ENCODE measurements at regions not wholly inside any gene's neighbourhood (a gene's known extent, or its start where the extent isn't known, plus 50 kb on each side); places are given as distances from the start of the nearest gene placed in this dataset.
"Not testable (repeated sequence)": the region's sequence is repeated elsewhere in the genome, so short reads cannot be mapped to it uniquely, and the experiment has no call there.

DNA sequence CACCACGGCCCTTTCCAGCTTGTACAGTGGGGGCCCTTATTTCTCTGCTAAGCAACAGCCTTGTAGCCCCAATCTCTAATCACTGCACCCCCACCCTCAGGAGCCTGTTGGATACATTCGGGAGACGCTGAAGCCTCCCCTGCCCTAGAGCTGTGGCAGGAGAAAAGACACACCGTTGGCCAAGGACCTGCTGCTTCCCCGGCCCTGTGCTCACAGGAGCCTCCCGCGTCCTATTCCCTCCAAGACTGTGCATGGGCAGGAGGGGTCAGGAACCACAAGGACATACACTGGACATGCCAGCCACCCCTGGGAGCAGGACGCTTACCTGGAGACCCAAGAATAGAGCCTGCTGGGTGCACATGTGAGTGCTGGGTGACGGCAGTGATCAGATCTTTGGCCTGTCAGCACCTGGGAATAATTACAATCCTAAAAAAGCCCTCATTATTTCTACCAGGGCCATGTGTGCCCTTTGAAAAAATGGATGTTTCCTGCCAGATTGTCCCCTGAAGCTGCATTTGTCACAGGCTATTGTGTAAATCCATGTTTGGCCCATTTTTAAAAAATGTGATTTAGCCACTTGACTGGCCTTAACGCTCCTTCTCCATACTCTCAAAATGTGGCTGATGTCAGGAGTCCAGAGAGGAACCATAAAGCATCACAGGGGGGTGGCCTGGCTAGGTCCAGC lies 590.6 kb downstream of the MATN1 start:
- no peak for TF ChIP-seq CTCF (IDR thresholded peaks at IDR 0.05; ENCODE audit: insufficient read depth, low read depth, low read length)
- no peak for DNase-seq (ENCODE audit: low read depth)
- no peak overlapping the region for H3K4me3 ChIP-seq (ENCODE audit: low read depth, low read length)
- no peaks in the 10 kb centered on the region for H3K36me3 ChIP-seq (ENCODE audit: control insufficient read depth, insufficient read depth, low read length)
- H3K27me3 ChIP-seq (ENCODE audit: control insufficient read depth, insufficient read depth, low read length): no peaks in the 10 kb centered on the region
- CTCF ChIA-PET: no interaction called here
- POLR2A ChIA-PET: no interaction called here

- CTCF ChIA-PET: not testable (repeated sequence)
Observed at GRCh38 chr1:30130566-30130965, 592.8 kb downstream of the MATN1 start.

GRCh38 chr1:30130099-30130498 lies 593.3 kb downstream of the MATN1 start:
- no peak for DNase-seq (ENCODE audit: low read depth)
- no peak overlapping the region for H3K4me3 ChIP-seq (ENCODE audit: low read depth, low read length)
- no peaks in the 10 kb centered on the region for H3K36me3 ChIP-seq (ENCODE audit: control insufficient read depth, insufficient read depth, low read length)
- TF ChIP-seq CTCF (IDR thresholded peaks at IDR 0.05; ENCODE audit: insufficient read depth, low read depth, low read length): no peak
- no peaks in the 10 kb centered on the region for H3K27me3 ChIP-seq (ENCODE audit: control insufficient read depth, insufficient read depth, low read length)
- ChIA-PET POLR2A (no interaction called here), CTCF (no interaction called here)

More at GRCh38 chr1:30130566-30130965, 592.8 kb downstream of the MATN1 start:
- POLR2A ChIA-PET; DNase-seq (ENCODE audit: low read depth); H3K4me3 ChIP-seq (ENCODE audit: low read depth, low read length); H3K27me3 ChIP-seq (ENCODE audit: control insufficient read depth, insufficient read depth, low read length); H3K36me3 ChIP-seq (ENCODE audit: control insufficient read depth, insufficient read depth, low read length): not testable (repeated sequence)

- H3K36me3 ChIP-seq (ENCODE audit: control insufficient read depth, insufficient read depth, low read length): no peaks in the 10 kb centered on the region
- TF ChIP-seq CTCF (IDR thresholded peaks at IDR 0.05; ENCODE audit: insufficient read depth, low read depth, low read length): no peak
- POLR2A ChIA-PET: no interaction called here
- DNase-seq (ENCODE audit: low read depth): no peak
- no peaks in the 10 kb centered on the region for H3K27me3 ChIP-seq (ENCODE audit: control insufficient read depth, insufficient read depth, low read length)
- no peak overlapping the region for H3K4me3 ChIP-seq (ENCODE audit: low read depth, low read length)
- CTCF ChIA-PET: no interaction called here
Observed at GRCh38 chr1:30129421-30130055, 593.8 kb downstream of the MATN1 start.

- ChIA-PET POLR2A (no interaction called here), CTCF (no interaction called here)
- Histone ChIP-seq H3K27me3 (ENCODE audit: control insufficient read depth, insufficient read depth, low read length) (no peaks in the 10 kb centered on the region), H3K36me3 (ENCODE audit: control insufficient read depth, insufficient read depth, low read length) (no peaks in the 10 kb centered on the region), H3K4me3 (ENCODE audit: low read depth, low read length) (no peak overlapping the region)
- no peak for TF ChIP-seq CTCF (IDR thresholded peaks at IDR 0.05; ENCODE audit: insufficient read depth, low read depth, low read length)
- no peak for DNase-seq (ENCODE audit: low read depth)
Observed at GRCh38 chr1:30129001-30129408, 594.4 kb downstream of the MATN1 start.

GRCh38 chr1:30126848-30127247 lies 596.5 kb downstream of the MATN1 start:
- ChIA-PET POLR2A (no interaction called here), CTCF (no interaction called here)
- TF ChIP-seq CTCF (IDR thresholded peaks at IDR 0.05; ENCODE audit: insufficient read depth, low read depth, low read length): no peak
- no peaks in the 10 kb centered on the region for H3K27me3 ChIP-seq (ENCODE audit: control insufficient read depth, insufficient read depth, low read length)
- no peaks in the 10 kb centered on the region for H3K36me3 ChIP-seq (ENCODE audit: control insufficient read depth, insufficient read depth, low read length)
- H3K4me3 ChIP-seq (ENCODE audit: low read depth, low read length): no peak overlapping the region
- DNase-seq (ENCODE audit: low read depth): no peak

Data from BJ (cell line).